ENCODE measurements at regions not wholly inside any gene's neighbourhood (a gene's known extent, or its start where the extent isn't known, plus 50 kb on each side); places are given as distances from the start of the nearest gene placed in this dataset.

- no peak overlapping the region for H2AFZ ChIP-seq (ENCODE audit: low read depth, low read length)
- ATAC-seq (no peak), FAIRE-seq (no peak), DNase-seq (ENCODE audit: extremely low read depth in 1 of 4, low spot score in 3 of 4) (no peak)
- no peaks in the 10 kb centered on the region for H3K27me3 ChIP-seq (ENCODE audit: control insufficient read depth in 2 of 2, insufficient read depth in 2 of 2, low read length in 2 of 2)
- H3K9me3 ChIP-seq (replicated peaks; ENCODE audit: control insufficient read depth, insufficient read depth, low read depth, low read length) = no peaks in the 10 kb centered on the region
- WGBS (ENCODE audit: insufficient coverage, low coverage, missing lambda C conversion rate) = 10% methylated on average over 1 of the region's 1 CpG
- H3K9ac ChIP-seq (ENCODE audit: insufficient read depth in 1 of 2, low read depth in 2 of 2, low read length in 2 of 2) = no peak overlapping the region
- no peaks in the 10 kb centered on the region for H3K4me1 ChIP-seq (replicated peaks in 1 of 2; ENCODE audit: control insufficient read depth in 2 of 2, insufficient read depth in 2 of 2, low read length in 2 of 2)
- TF ChIP-seq BRF2 (IDR thresholded peaks at IDR 0.05; ENCODE audit: borderline replicate concordance, insufficient read depth, insufficient read length) (no peak), ILK (tag; IDR thresholded peaks at IDR 0.05; ENCODE audit: borderline replicate concordance, low read depth) (no peak), LEF1 (IDR thresholded peaks at IDR 0.05) (no peak), CTBP1 (IDR thresholded peaks at IDR 0.05; ENCODE audit: borderline replicate concordance) (no peak), MITF (IDR thresholded peaks at IDR 0.05) (no peak), MGA (IDR thresholded peaks at IDR 0.05) (no peak), STAG1 (CRISPR knock-in tag; IDR thresholded peaks at IDR 0.05; ENCODE audit: borderline replicate concordance) (no peak), KAT2B (IDR thresholded peaks at IDR 0.05; ENCODE audit: low read depth, low read length) (no peak), CBFB (CRISPR knock-in tag; IDR thresholded peaks at IDR 0.05) (no peak)
- in situ Hi-C loops (cut with MboI) = no loop called here
- no peaks in the 10 kb centered on the region for H3K79me2 ChIP-seq (ENCODE audit: control insufficient read depth, insufficient read depth, low read length)
- H3K4me2 ChIP-seq (ENCODE audit: insufficient read depth, low read length) = no peak overlapping the region
- no peaks in the 10 kb centered on the region for H4K20me1 ChIP-seq (replicated peaks; ENCODE audit: control insufficient read depth, insufficient read depth, low read length)
- H3K9me1 ChIP-seq (ENCODE audit: control insufficient read depth, insufficient read depth, low read length) = no peaks in the 10 kb centered on the region
- intact Hi-C loops (cut with micrococcal nuclease) = no loop called here
- CTCF ChIA-PET (ENCODE audit: low intra/inter-chr PET ratio) = no interaction called here
- no TSS peak for BruUV-seq (replicated peaks)
- no peak overlapping the region for H3K27ac ChIP-seq (ENCODE audit: extremely low read depth, low read depth, low read length)
- H3K4me3 ChIP-seq = no peak overlapping the region
- H3K36me3 ChIP-seq (ENCODE audit: control insufficient read depth, insufficient read depth, low read length) = no peaks in the 10 kb centered on the region
- POLR2A ChIA-PET = no interaction called here
Measured at GRCh38 chr11:98955551-98955950, 65.2 kb upstream of the CNTN5 start.

Measured in K562 (cell line).